Kidney (tissue), 13 donors: ENCODE measurements at regions not wholly inside any gene's neighbourhood (a gene's known extent, or its start where the extent isn't known, plus 50 kb on each side); places are given as distances from the start of the nearest gene placed in this dataset.
"Not testable (repeated sequence)": the region's sequence is repeated elsewhere in the genome, so short reads cannot be mapped to it uniquely, and the experiment has no call there.

Experiments used
- DNase-seq, 5 donors: peaks; one replicate each; pipeline ENCODE4 v3.0.0-alpha.2; 2013 to 2020
- FAIRE-seq: peaks from 2 replicates; lab custom pipeline; 2012; peaks lifted over from hg19 to GRCh38; lab: Jason Lieb, UNC
- H3K27ac ChIP-seq, 2 donors: one replicate each; pipeline ENCODE4 v1.7.0; 2013; ENCODE audit warnings: low read depth in 2 of 2, low read length in 2 of 2, inconsistent platforms in 1 of 2
- H3K27me3 ChIP-seq: one replicate; pipeline ENCODE4 v1.7.1; 2013; ENCODE audit warnings: low read length, inconsistent platforms; ENCODE audit not compliant: control insufficient read depth, insufficient read depth
- H3K36me3 ChIP-seq, 3 donors: one replicate each; pipeline versions ENCODE4 v1.7.0 to v1.7.1; 2013; ENCODE audit warnings: low read length in 3 of 3, control low read depth in 1 of 3, inconsistent platforms in 1 of 3; ENCODE audit not compliant: insufficient read depth in 3 of 3, control insufficient read depth in 2 of 3
- H3K4me1 ChIP-seq, 3 donors: one replicate each; pipeline versions ENCODE4 v1.7.0 to v1.7.1; 2013; ENCODE audit warnings: low read length in 3 of 3, inconsistent platforms in 1 of 3, low read depth in 1 of 3; ENCODE audit not compliant: control insufficient read depth in 2 of 3, insufficient read depth in 2 of 3
- H3K4me3 ChIP-seq, 3 donors: one replicate each; pipeline versions ENCODE4 v1.7.0 to v1.8.1; 2013; ENCODE audit warnings: low read length in 3 of 3, control low read depth in 1 of 3, inconsistent platforms in 1 of 3
- H3K9ac ChIP-seq, 3 donors: one replicate each; pipeline versions ENCODE4 v1.7.0 to v1.7.1; 2013; ENCODE audit warnings: low read length in 3 of 3, control low read depth in 1 of 3, inconsistent platforms in 1 of 3
- H3K9me3 ChIP-seq, 3 donors: one replicate each; pipeline versions ENCODE4 v1.7.0 to v1.7.1; 2013; ENCODE audit warnings: low read length in 3 of 3, control low read depth in 1 of 3, inconsistent platforms in 1 of 3; ENCODE audit not compliant: control insufficient read depth in 2 of 3, insufficient read depth in 1 of 3
- intact Hi-C: fragments of 100-400 bp; cut with DNase I; formaldehyde crosslinking; loops from one replicate; pipeline ENCODE4 v1.11.1; 2022
- TF ChIP-seq, protein P1 (sequence below): IDR thresholded peaks from 3 replicates; pipeline ENCODE4 v1.5.1; 2012; ENCODE audit warnings: mild to moderate bottlenecking, moderate library complexity, borderline replicate concordance; ENCODE audit not compliant: insufficient read depth; ENCODE audit errors: extremely low read depth
- donor health status: control.
- donor health status: control.
- donor health status: control.
- donor health status: control.
- donor health status: control.
- donor health status: DM: yes; HTN: yes; CAD: no.
- donor health status: Normal renal cell carcinoma (clear cell type).

- H3K4me3 ChIP-seq = no peak overlapping the region
- peaks cover 0 to 4% (median 0%) of the 10 kb centered on the region in 3 donors for H3K36me3 ChIP-seq
- no peaks in the 10 kb centered on the region for H3K9me3 ChIP-seq
- H3K9ac ChIP-seq = no peak overlapping the region
- FAIRE-seq = no peak
- H3K27me3 ChIP-seq = no peaks in the 10 kb centered on the region
- H3K4me1 ChIP-seq = no peaks in the 10 kb centered on the region
- no peak overlapping the region for H3K27ac ChIP-seq
- TF ChIP-seq, protein P1, sequence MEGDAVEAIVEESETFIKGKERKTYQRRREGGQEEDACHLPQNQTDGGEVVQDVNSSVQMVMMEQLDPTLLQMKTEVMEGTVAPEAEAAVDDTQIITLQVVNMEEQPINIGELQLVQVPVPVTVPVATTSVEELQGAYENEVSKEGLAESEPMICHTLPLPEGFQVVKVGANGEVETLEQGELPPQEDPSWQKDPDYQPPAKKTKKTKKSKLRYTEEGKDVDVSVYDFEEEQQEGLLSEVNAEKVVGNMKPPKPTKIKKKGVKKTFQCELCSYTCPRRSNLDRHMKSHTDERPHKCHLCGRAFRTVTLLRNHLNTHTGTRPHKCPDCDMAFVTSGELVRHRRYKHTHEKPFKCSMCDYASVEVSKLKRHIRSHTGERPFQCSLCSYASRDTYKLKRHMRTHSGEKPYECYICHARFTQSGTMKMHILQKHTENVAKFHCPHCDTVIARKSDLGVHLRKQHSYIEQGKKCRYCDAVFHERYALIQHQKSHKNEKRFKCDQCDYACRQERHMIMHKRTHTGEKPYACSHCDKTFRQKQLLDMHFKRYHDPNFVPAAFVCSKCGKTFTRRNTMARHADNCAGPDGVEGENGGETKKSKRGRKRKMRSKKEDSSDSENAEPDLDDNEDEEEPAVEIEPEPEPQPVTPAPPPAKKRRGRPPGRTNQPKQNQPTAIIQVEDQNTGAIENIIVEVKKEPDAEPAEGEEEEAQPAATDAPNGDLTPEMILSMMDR = no peak
- no peak for DNase-seq
- intact Hi-C loops = no loop called here
These were observed 103.5 kb downstream of the NPIPB11 start for GRCh38 chr16:29302976-29303375.

GRCh38 chr16:29302433-29302832 lies 104.1 kb downstream of the NPIPB11 start:
- H3K4me3 ChIP-seq, H3K36me3 ChIP-seq, FAIRE-seq, DNase-seq, intact Hi-C loops, H3K9ac ChIP-seq, H3K9me3 ChIP-seq, H3K27ac ChIP-seq, H3K4me1 ChIP-seq, H3K27me3 ChIP-seq: not testable (repeated sequence)

GRCh38 chr16:29301662-29302285 lies 104.7 kb downstream of the NPIPB11 start:
- H3K9ac ChIP-seq, intact Hi-C loops, H3K27me3 ChIP-seq, H3K9me3 ChIP-seq, H3K4me1 ChIP-seq, H3K36me3 ChIP-seq, H3K4me3 ChIP-seq, H3K27ac ChIP-seq, FAIRE-seq: not testable (repeated sequence)
- peak in 1 of 5 donors; percentile 45 for DNase-seq

- H3K36me3 ChIP-seq, H3K4me1 ChIP-seq, H3K9ac ChIP-seq, H3K4me3 ChIP-seq, H3K27me3 ChIP-seq, FAIRE-seq, intact Hi-C loops, H3K9me3 ChIP-seq: not testable (repeated sequence)
- DNase-seq = peak in 2 of 5 donors; percentile 51 to 52
- peak overlapping the region in 1 of 2 donors; percentile 28 for H3K27ac ChIP-seq
These were observed 105.7 kb downstream of the NPIPB11 start for GRCh38 chr16:29300541-29301535.

- H3K4me1 ChIP-seq, H3K36me3 ChIP-seq, H3K27ac ChIP-seq, H3K27me3 ChIP-seq, FAIRE-seq, H3K9me3 ChIP-seq, H3K4me3 ChIP-seq, H3K9ac ChIP-seq, intact Hi-C loops: not testable (repeated sequence)
- DNase-seq = peak in 1 of 5 donors; percentile 85
These were observed 106.5 kb downstream of the NPIPB11 start for GRCh38 chr16:29300030-29300491.

DNA sequence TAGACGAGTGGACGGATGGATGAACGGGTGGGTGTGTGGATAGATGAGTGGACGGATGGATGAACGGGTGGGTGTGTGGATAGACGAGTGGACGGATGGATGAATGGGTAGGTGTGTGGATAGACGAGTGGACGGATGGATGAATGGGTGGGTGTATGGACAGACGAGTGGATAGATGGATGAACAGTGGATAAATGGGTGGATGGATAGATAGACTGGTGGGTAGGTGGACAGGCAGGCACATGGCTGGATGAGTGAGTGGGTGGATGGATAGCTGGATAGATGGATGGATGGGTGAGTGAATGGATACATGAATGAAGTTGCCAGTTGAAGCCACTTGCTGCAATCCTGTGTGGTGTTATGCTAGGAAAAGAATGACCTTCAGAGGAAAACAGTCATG lies 107.5 kb downstream of the NPIPB11 start:
- H3K4me1 ChIP-seq, FAIRE-seq, H3K9me3 ChIP-seq, H3K36me3 ChIP-seq, H3K4me3 ChIP-seq, DNase-seq, H3K27ac ChIP-seq, intact Hi-C loops, H3K9ac ChIP-seq, H3K27me3 ChIP-seq: not testable (repeated sequence)

- H3K9ac ChIP-seq, DNase-seq, H3K27ac ChIP-seq, intact Hi-C loops, H3K4me1 ChIP-seq, H3K27me3 ChIP-seq, H3K4me3 ChIP-seq, H3K9me3 ChIP-seq, FAIRE-seq, H3K36me3 ChIP-seq: not testable (repeated sequence)
These were observed 108.2 kb downstream of the NPIPB11 start for GRCh38 chr16:29298307-29298706.
